HG02623 (cell line): ENCODE measurements at regions not wholly inside any gene's neighbourhood (a gene's known extent, or its start where the extent isn't known, plus 50 kb on each side); places are given as distances from the start of the nearest gene placed in this dataset.

Experiments used
- ATAC-seq: cut with Tn5 transposase; IDR thresholded peaks from one replicate; pipeline ENCODE4 v1.9.1; 2021; ENCODE audit warnings: moderate library complexity; ENCODE audit not compliant: unreplicated experiment

GRCh38 chr17:15893658-15894024, 51.3 kb upstream of the ADORA2B start:
- no peak for ATAC-seq

- no peak for ATAC-seq
Observed at GRCh38 chr17:15894258-15894657, 50.7 kb upstream of the ADORA2B start.

- no peak for ATAC-seq
Observed at GRCh38 chr17:15894913-15895658, 49.8 kb upstream of the ADORA2B start.
